Kidney epithelial cell (primary cell): ENCODE measurements at regions not wholly inside any gene's neighbourhood (a gene's known extent, or its start where the extent isn't known, plus 50 kb on each side); places are given as distances from the start of the nearest gene placed in this dataset.
A peak's percentile ranks its signal among the peaks of the same experiment; 100 is the strongest.

Source experiments
- DNase-seq: peaks from one replicate; pipeline ENCODE4 v3.0.0-alpha.2; 2010; ENCODE audit warnings: low read depth
- H3K27me3 ChIP-seq: 2 replicates; pipeline ENCODE4 v1.6.0; 2011; ENCODE audit warnings: low read length; ENCODE audit not compliant: control insufficient read depth, insufficient read depth
- H3K36me3 ChIP-seq: 2 replicates; pipeline ENCODE4 v1.5.1; 2011; ENCODE audit warnings: low read length; ENCODE audit not compliant: control insufficient read depth, insufficient read depth
- H3K4me3 ChIP-seq: 2 replicates; pipeline ENCODE4 v1.5.1; 2011; ENCODE audit warnings: low read depth, mild to moderate bottlenecking, control low read depth, low read length
- TF ChIP-seq, protein P1 (sequence below): IDR thresholded peaks from 2 replicates; pipeline ENCODE4 v1.5.1; 2011; ENCODE audit warnings: mild to moderate bottlenecking, moderate library complexity, low read length, control low read depth, inconsistent platforms; ENCODE audit not compliant: insufficient read depth, poor library complexity, severe bottlenecking

DNA sequence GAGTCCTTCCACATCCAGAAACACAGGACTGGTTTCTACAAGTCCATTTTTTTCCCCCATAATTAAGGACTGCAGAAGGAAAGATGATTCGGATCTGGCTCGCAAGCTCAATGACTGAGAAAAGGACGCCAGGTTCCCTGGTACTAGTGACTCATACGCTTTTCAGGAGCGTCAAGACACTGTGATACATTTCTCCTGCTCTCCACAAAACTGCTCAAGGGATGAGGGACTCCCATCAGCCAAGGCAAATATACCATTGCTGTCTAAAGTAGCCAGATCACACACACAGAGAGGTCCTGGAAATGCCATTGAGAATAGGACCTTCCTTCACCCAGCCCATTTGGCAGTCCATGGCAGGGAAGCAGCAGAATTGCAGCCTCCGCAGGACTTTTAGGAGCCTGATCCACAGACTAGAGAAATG is 253.6 kb upstream of the IRF2BP2 start:
- no peaks in the 10 kb centered on the region for H3K36me3 ChIP-seq
- TF ChIP-seq, protein P1, sequence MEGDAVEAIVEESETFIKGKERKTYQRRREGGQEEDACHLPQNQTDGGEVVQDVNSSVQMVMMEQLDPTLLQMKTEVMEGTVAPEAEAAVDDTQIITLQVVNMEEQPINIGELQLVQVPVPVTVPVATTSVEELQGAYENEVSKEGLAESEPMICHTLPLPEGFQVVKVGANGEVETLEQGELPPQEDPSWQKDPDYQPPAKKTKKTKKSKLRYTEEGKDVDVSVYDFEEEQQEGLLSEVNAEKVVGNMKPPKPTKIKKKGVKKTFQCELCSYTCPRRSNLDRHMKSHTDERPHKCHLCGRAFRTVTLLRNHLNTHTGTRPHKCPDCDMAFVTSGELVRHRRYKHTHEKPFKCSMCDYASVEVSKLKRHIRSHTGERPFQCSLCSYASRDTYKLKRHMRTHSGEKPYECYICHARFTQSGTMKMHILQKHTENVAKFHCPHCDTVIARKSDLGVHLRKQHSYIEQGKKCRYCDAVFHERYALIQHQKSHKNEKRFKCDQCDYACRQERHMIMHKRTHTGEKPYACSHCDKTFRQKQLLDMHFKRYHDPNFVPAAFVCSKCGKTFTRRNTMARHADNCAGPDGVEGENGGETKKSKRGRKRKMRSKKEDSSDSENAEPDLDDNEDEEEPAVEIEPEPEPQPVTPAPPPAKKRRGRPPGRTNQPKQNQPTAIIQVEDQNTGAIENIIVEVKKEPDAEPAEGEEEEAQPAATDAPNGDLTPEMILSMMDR = no peak
- H3K27me3 ChIP-seq = no peaks in the 10 kb centered on the region
- DNase-seq = no peak
- H3K4me3 ChIP-seq = no peak overlapping the region

DNA sequence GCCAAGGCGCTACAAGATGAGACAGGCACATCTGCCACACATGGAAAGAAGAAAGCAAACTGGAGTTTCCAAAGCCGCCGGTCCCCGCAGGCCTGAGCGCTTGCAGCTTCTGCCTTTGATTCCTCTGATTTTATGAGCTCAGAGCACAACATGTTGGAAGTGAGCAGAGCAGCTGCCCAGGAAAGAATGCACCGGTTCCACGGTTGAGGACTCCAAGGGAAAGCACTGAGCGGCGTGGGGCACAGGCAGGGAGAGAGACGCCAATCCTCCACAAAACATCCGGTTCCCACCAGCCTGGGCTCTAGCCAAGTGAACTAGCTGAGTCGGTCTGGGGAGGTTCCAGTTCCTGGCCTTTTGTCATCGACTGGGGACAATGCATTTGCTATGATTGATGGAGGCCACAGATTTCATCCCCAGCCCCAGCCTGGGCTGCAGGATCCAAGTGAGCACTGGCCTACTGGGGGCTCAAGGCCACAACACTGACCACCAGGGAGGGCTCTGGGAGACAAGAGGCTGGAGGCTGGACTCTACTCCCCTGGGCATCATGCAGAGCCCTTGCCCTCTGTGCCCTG is 253.1 kb upstream of the IRF2BP2 start:
- no peaks in the 10 kb centered on the region for H3K27me3 ChIP-seq
- H3K36me3 ChIP-seq = no peaks in the 10 kb centered on the region
- no peak overlapping the region for H3K4me3 ChIP-seq
- TF ChIP-seq, protein P1 = no peak
- peak; percentile 81 for DNase-seq

DNA sequence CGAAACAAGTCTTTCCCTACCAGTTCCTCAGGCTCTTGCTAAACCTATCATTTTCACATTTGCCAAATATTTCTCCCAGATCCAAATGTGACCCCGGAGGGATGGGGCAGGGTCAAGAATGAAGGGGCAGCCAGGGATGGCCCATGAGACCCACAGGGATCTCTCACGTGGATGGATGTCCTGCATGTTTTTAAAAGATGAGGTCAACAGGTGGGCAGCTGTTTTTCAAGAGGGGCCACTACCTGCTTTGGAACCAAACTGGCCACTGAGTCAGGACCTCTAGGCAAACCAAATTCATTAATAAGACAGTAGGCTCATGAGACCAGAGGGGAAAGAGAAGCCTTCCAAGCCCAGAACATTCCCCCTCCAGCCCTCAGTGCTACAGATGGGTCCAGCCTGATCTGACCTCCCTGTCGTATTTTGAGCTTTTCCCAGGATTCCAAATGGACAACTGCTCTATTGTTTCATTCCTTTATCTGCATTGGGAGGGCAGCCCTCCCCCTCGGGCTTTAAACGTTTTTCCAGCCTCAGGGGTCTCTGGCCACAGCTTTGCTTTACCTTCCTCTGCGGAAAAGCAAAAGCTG is 252.5 kb upstream of the IRF2BP2 start:
- TF ChIP-seq, protein P1 = no peak
- Histone ChIP-seq H3K4me3 (no peak overlapping the region), H3K36me3 (no peaks in the 10 kb centered on the region), H3K27me3 (no peaks in the 10 kb centered on the region)
- no peak for DNase-seq

DNA sequence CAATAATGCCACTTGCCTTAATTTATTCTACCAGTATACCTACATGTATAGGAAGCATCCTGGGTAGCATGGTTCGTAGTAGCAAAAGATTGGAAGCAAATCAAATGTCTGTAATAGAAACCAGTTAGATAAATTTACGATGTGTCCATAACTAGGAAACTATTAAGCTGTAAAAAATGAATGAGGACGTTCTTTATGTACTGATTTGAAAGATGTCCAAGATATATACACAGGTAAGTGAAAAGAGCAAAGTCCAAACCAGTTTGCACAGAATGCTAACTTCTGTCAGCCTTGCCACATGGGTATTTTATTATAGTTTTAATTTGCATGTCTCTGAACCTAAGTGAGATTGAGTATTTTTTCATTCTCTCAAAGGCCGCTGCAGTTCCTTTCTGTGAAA is 251.8 kb upstream of the IRF2BP2 start:
- Histone ChIP-seq H3K4me3 (no peak overlapping the region), H3K27me3 (no peaks in the 10 kb centered on the region), H3K36me3 (no peaks in the 10 kb centered on the region)
- TF ChIP-seq, protein P1 = no peak
- DNase-seq = no peak

DNA sequence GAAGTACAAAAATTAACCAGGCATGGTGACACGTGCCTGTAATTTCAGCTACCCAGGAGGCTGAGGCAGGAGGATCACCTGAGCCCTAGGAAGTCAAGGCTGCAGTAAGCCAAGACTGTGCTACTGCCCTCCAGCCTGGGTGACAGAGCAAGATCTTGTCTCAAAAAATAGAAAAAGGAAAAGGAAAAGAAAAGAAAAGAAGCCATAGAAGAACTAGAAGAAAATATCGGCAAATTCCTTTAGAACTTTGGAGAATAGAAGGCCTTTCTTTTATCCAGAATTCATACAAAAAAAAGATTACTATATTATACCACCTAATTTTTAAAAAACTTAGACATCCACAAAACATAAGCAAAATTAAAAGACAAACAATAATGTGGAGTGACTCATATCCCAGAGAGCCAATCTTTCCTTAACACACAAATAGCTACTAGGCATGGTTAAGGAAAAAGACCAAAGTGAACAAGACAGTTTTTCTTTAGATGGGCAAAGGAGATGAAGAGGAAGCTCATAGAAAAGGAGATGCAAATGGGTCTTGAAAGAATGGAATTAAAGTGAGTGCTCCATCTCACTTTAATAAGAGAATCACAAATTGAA is 251.1 kb upstream of the IRF2BP2 start:
- no peak for DNase-seq
- TF ChIP-seq, protein P1 = no peak
- Histone ChIP-seq H3K27me3 (no peaks in the 10 kb centered on the region), H3K36me3 (no peaks in the 10 kb centered on the region), H3K4me3 (no peak overlapping the region)

DNA sequence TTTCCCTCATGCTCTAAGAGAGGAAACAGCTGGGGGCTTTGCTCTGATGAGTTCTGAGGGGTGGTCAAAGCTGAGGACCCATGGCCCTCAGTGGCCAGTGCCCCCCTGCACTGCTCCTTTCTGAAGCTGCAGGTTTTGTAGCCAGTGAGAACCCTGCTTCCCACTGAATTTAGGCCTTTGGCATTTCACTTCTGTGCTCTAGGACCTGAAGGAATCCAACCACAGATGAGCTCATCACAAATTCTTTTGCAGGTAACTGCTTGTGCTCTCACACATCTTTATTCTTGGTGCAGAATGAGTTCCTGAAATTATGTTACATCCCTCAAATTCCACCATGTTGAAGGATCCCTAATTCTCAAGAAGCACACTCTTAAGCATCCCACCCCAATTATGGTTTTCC is 248.7 kb upstream of the IRF2BP2 start:
- DNase-seq = no peak
- Histone ChIP-seq H3K4me3 (no peak overlapping the region), H3K36me3 (no peaks in the 10 kb centered on the region), H3K27me3 (no peaks in the 10 kb centered on the region)
- TF ChIP-seq, protein P1 = no peak
